ENCODE measurements at regions not wholly inside any gene's neighbourhood (a gene's known extent, or its start where the extent isn't known, plus 50 kb on each side); places are given as distances from the start of the nearest gene placed in this dataset.
A peak's percentile ranks its signal among the peaks of the same experiment; 100 is the strongest.
"Not testable (repeated sequence)": the region's sequence is repeated elsewhere in the genome, so short reads cannot be mapped to it uniquely, and the experiment has no call there.

DNA sequence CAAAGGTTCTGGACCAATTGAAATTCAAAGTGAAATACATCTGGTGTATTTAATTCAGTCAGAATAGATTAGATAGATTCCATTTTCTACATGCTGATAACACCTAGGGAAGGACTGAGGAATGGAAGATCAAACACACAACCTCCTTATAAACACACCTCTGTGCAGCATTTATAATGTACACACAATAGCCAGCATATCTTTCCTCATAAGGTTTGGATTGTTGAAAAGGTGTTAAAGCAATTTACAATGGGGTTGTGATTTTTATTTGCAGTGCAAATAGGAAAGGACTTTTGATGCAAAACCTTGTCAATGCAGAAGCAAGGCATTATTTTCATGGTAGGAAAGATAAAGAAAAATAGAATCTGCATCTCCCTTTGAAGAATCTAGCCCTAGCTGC lies 448.9 kb upstream of the KCNMB2 start:
- no peak for DNase-seq

DNA sequence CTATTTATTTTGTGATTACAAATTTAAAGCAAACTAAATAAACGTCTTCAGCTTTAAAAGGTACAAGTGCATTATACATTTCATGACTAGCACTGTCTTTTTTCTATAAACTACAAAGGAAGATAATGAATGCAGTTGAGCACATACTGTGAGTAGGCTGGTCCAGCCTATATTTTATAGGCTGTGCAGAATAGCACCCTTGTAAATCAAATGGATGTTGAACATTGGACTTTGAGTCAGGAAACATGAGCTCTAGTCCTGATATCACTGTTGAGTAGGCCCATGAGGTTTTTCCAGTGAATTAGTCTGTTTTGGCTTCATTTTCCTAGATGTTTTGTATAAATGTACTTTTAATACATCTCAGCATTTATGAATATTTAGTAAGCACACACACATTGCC lies 447.3 kb upstream of the KCNMB2 start:
- DNase-seq = no peak

DNA sequence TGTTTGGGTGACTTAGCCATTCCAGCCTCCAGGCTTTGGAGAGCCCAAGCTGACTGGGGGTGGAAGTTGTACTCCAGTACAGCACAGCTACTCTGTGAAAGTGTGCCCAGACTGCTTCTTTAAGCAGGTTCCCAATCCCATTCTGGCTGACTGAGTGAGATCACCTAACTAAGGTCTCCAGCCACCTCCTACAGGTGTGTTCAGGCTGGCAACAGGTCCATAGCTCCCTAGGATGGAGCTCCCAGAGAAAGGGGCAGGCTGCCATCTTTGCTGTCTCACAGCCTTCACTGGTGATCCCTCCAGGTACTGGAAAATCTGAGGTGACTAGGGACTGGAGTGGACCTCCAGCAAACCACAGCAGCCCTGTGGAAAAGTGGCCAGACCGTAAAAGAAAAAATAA lies 445.3 kb upstream of the KCNMB2 start:
- no peak for DNase-seq

DNA sequence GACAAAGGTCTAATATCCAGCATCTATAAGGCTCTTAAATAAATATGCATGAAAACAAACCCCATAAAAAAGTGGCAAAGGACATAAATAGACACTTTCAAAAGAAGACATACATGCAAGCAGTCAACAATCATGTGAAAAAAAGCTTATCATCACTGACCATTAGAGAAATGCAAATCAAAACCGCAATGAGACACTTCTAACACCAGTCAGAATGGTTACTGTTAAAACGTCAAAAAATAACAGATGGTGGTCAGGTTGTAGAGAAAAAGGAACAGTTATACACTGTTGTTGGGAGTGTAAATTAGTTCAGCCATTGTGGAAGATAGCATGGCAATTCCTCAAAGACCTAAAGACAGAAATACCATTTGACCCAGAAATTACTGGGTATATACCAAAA lies 440.7 kb upstream of the KCNMB2 start:
- DNase-seq = no peak

DNA sequence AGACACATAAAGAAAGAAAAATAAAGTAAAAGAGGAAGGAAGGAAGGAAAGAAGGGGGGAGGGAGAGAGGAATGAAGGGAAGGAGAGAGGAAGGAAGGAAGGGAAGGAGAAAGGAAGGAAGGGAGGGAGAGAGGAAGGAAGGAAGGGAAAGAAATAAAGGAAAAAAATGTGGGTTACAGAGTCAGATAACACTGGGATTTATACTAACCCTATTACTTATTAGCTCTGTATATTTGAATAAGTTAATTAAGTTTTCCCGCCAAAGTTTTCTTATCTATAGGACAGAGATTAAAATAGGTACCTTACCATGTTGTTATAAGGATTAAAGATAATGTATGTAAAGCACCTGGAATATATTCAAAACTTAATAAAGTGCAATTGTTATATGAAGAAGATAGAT lies 439.3 kb upstream of the KCNMB2 start:
- DNase-seq = no peak

DNA sequence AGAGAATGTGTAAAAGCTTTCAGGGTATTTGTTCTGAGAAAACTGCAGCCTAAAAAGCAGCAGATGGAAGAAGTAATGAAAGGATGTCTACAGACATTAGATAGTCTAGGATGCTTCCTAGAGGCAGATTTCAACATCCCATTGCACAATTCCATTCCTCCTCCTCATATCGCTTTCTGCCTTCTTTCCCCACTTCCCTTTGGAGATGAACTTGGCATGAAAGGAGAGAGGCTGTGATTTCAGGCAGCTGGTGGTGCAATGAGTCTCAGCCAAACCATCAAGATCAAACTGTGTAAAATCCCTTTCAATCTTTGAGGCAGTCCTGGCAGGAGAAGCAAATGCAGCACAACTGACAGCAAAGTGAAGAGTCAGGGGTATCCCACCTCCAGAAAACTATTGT lies 438.7 kb upstream of the KCNMB2 start:
- DNase-seq = no peak

DNA sequence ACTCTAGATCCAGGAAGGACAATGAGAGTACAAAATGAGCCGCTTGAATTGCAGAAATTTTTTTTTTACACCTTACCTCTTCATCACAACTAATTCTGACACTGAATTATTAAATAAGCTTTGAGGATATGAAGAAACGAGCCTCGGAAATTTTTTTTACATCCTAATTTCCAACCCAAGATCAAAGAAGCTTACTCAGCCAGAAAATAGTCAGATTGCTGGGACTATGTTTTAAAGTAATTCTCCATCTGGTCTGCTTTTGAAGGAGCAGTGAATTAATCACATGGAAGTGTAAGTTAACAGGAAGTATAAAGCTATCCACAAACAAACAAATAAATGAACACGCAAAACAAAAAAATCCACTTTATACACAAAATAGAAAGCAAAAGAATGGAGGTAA lies 437.0 kb upstream of the KCNMB2 start:
- DNase-seq = no peak

DNA sequence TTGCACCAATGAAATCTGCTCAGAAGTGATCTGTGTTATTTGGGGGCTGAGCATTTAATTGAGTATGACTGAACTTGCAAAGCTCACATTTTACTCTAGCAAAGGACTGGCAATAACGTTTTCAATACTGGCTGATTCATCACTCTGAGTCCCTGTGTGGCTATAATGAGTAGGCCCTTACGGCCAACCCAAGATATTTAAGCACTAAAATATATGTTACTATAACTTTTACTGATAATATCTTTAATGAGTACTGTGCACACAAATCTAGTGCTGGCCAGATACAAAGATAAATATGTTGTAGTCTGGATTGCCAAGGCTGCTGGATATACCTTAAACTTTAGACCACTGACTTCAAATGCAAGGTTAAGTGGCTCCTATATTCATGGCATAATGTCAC lies 436.4 kb upstream of the KCNMB2 start:
- no peak for DNase-seq

DNA sequence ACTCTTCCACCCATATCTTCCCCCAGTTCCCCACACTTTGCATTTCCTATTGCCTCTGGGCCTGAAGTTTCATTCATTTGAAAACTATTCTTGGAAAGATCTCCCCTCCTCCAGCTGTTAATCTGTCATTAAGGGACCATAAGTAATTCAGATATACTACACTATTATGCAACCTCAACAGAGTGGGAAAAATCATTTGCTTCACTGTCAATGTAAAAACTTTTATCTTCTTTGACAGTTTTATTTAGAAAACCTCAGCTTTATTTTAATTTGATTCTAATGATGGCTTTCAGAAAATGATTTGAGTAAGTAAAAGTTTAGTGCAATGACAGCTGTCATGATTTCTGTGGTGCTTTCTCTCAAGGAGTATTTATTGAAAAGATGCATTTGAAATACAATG lies 435.3 kb upstream of the KCNMB2 start:
- DNase-seq = no peak

DNA sequence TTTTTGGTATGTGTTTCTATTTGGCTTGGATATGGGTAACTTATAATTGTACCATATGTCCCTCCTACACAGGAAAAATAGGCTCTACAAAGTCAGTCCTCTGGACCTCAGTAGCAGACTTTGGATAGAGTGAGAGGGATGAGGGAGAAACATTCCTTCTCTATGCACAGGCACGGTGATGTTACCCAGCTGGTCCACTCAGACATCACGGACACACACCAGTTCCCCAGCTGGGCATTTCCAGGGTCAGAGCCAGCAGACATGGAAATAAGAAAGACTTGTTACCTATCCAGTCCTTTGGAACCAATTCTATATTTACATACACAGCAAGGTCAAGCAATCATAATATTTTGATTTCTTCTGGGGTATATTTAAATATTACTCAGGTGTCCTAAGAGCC lies 433.1 kb upstream of the KCNMB2 start:
- DNase-seq = no peak

DNA sequence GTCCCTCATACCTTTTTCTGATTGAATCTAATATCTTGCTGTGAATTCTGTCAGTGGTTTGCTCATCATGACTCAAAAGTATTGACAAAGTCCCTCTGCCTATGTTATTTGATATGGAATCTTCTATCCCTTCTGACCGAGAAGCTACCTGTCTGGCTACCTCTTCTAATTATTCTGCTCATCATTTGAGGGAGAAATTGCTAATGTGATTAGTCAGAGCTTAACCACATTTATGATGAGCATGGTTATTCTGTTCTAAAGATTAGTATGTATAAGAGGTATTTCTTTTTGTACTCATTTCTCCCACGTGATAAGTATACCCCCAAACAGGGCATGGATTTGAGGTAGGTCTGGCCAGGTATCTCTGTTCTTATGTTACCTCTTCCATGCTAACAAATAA lies 428.4 kb upstream of the KCNMB2 start:
- DNase-seq = no peak

DNA sequence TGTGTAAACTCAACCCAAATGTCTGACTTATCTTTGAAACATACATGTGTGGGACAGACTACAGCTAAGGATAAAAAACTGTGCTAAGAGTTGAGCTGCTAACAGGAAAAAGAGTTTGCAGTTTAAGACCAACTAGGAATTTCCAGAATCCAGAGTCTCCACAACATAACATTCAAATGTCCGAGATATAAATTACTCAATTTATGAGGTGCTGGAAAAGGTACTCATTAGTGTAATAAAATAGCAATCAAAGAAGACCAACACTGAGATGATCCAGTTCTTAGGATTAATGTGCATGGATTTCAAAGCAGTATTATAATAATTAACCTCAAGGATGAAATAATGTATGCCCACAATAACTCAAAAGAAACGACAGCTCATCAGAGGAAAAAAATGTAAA lies 426.5 kb upstream of the KCNMB2 start:
- no peak for DNase-seq

DNA sequence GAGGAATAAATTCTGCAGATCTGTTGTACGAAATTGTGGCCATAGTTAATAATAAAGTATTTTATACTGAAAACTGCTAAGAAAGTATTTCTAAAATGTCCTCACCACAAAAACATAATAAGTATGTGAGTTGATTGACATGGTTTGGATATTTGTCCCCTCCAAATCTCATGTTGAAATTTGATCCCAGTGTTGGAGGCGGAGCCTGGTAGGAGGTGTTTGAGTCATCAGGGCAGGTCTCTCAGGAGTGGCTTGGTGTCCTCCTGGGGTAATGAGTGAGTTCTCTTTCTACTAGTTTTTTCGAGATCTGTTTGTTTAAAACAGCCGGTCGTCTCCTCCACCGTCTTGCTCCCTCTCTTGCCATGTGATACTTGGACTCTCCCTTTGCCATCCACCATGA lies 424.1 kb upstream of the KCNMB2 start:
- DNase-seq = no peak

DNA sequence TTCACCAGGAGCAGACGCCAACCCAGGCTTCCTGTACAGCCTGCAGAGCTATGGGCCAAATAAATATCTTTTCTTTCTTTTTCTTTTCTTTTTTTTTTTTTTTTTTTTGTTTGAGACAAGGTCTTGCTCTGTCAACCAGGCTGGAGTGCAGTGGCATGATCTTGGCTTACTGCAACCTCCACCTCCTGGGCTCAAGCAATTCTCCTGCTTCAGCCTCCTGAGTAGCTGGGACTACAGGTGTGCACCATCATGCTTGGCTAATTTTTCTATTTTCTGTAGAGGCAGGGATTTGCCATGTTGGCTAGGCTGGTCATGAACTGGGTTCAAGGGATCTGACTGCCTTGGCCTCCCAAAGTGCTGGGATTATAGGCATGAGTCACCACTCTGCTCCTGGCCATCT lies 423.7 kb upstream of the KCNMB2 start:
- not testable (repeated sequence) for DNase-seq

DNA sequence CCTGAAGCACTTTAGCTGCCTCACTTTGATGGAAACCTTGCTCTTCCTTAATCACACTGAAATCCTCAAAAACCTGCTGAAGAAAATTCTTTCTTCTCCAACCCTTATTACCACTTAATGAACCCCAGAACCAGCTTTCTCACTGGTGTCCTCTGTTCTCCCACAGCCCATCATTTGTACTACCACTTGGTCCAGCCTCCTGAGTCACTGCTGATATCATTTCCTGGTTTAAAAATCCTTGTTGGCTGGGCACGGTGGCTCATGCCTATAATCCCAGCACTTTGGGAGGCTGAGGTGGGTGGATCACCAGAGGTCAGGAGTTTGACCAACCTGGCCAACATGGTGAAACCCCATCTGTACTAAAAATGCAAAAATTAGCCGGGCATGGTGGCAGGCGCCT lies 418.6 kb upstream of the KCNMB2 start:
- no peak for DNase-seq

DNA sequence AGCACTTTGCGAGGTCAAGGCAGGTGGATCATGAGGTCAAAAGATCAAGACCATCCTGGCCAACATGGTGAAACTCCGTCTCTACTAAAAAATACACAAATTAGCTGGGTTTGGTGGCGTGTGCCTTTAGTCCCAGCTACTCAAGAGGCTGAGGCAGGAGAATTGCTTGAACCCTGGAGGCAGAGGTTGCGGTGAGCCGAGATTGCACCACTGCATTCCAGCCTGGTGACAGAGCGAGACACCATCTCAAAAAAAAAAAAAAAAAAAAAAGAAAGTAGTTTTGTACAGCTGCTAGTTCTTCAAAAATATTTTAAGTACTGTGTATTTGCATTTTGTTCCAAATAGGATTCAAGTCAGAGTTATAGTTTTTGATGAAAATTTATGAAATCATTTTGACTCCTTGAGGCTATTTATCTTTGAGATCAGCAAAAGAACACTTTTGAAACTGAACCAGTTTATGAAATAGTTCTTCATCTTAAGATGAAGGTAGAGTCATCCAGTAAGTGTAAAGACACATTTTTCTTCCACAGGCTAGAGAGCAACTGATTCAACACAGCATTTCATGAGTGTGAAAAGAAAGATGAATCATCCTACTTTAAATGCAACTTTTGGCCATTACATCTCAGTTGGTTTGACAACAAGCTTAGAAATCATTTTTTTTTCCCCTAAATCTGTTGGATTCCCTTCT lies 416.5 kb upstream of the KCNMB2 start:
- DNase-seq = not testable (repeated sequence)

DNA sequence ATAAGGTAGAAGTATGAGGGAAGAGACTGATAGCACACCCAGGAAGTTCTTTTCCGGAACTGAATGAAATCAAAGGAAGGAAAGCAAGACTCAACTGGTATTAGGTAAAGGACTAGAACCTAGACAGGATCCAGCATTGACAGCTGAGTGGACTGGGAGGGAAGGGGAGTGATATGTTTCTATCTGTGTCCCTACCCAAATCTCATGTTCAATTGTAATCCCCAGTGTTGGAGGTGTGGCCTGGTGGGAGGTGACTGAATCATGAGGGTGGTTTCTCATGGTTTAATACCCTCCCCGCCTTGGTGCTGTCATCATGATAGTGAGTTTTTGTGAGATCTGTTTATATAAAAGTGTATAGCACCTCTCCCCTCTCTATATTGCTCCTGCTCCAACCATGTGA lies 415.9 kb upstream of the KCNMB2 start:
- no peak for DNase-seq

DNA sequence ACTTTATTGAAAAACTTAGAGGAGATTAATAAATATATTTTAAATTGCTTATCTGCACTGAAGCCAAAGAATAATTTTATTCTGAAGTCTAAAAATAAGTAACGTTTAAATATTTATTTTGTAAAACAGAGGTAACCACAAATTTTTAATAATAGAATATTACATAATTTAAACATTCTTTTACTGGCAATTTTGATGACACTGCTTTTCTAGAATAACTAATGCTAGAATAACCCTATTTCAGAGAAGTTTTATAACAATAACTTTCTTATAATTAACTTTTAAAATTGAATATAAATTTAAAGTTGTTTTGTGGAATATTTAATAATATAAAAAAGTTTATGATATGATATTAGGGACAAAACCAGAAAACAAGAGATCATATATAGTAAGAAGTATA lies 409.6 kb upstream of the KCNMB2 start:
- DNase-seq = no peak

DNA sequence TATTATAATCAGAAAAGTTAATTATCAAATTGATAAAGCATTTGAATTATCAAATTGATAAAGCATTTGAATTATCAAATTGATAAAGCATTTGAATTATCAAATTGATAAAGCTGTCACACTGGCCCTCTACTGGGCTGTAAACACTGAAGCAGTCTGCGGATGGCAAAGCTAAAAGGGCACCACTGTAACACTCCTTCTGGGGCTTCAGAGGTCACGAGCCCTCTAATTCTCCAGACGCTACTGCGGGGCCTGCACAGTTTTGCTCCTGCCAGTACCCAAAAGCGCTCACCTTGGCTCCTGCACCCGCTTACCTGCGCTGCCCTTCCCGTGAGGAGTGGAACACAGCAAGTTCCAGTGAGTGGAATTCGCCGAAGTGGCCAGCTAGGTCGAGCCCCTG lies 409.0 kb upstream of the KCNMB2 start:
- no peak for DNase-seq

DNA sequence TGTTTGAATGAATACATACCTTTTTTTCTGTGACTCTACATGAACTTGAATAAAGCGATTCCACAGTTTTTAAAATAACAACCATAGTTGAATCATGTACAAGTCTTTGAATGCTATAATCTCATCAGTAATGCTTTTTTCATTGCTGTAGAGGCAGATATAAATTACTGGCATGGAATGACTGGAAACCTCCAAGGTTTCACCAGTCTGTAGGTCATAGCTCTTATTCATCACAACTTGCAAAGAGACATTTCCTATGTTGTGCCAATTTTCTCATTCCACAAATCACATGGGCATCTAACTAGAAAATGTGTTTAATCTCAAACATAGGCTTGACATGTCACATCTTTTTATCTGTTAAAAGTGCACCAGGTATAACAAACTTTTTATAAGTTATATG lies 407.1 kb upstream of the KCNMB2 start:
- DNase-seq = no peak

DNA sequence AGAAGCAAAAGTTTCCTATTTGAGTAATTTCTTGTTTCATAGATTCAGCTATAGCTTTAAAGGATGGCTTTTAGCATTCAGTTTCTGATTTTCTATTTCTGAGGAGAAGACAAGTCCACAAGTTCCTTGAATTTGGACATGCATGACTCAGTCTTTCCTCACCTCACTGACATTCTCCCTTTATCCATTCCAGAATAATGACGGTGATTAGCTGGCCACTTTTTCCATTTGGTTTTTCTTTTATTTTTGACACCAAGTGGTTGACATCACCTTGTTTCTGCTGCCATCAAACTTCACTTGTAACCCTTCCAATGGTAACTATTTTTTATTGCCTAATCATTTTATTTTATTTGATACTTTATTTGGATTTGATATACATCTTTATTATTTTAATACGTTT lies 404.4 kb upstream of the KCNMB2 start:
- no peak for DNase-seq

DNA sequence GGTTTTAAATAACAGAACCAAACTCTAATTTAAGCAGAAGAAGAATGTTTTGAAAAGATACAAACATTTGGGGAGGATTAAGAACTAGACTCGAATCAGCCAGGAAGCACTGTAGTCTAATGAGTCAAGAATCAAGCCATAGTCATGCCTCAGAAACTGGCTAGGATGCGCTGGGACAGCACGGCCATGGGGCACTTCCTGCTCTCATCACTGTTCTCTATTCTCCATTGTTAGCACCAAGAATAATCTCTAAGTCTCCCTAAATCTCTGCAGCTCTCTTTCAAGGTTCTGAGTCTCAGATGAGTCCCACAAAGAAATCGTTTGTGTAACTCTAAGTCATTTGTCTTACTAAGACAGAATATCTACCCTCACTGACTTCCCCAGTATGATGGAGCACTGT lies 399.0 kb upstream of the KCNMB2 start:
- no peak for DNase-seq

DNA sequence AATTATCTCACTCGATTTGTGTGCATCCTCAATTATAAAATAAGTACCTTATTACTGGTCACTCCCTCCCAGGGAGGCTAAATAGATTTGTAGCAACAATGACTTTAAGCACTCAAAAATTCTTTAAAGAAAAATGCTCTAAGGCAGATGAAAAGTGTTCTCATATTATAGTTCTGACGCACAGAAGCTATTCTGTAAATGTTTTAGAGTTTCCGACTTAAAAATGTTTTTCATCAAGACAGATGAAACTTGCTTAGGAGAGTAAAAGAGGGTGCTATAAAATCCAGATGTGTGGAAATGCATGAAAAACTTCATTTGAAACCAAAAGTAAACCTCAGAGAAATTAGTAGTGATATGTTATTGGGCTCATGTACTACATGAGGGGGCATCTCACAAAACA lies 398.4 kb upstream of the KCNMB2 start:
- DNase-seq = no peak

DNA sequence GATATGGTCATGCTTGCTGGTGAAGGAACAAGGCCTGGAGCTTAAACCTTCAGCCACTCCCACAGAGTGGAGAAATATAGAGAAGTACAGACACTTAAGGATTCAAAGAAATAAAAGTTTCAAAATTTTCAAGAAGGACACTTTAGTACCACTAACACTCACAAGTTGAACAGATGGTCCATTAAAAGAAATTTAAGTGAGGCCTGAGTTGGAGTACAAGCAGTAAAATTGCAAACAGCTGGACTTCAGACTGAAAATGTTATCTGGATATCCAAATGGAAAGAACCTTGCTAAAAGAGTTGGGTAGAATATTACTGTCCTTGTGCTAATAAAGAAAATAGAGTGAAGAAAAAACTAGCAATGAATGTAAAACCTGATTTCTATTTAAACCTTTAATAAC lies 397.1 kb upstream of the KCNMB2 start:
- DNase-seq = peak in 1 of 2 experiments; percentile 58

DNA sequence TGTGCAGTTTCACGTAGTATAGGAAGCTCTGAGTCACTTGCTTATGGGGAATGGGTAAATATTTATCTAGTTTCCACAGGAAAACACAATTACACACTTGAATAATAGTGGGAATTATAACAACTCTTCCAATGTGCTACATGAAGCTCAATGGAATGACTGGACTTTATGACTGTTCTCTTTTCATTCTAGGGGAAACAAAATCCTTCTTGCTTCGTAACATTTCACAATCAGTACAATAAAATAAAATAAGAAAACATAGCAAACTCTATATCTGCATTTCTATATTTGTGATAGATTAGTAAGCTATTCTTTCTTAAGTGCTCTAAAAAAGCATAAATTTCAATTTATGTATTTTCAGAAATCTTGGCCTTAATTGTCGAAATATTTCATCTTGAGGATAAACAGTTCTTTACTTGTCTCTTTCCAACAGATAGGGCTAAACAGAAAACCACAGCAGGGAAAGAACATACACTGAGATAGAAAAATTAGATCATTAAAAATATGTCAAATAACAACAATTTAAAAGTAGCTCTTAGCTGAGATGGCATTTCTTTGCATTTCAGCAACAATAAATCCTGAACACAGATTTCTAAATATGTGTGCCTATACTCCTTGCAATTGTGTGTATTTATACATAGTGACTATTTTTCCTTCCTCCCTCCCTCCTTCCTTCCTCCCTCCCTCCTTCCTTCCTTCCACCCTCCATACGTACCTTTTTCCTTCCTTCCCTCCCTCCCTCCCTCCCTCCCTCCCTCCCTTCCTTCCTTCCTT lies 395.5 kb upstream of the KCNMB2 start:
- no peak for DNase-seq
